ENCODE measurements at regions not wholly inside any gene's neighbourhood (a gene's known extent, or its start where the extent isn't known, plus 50 kb on each side); places are given as distances from the start of the nearest gene placed in this dataset.

DNA sequence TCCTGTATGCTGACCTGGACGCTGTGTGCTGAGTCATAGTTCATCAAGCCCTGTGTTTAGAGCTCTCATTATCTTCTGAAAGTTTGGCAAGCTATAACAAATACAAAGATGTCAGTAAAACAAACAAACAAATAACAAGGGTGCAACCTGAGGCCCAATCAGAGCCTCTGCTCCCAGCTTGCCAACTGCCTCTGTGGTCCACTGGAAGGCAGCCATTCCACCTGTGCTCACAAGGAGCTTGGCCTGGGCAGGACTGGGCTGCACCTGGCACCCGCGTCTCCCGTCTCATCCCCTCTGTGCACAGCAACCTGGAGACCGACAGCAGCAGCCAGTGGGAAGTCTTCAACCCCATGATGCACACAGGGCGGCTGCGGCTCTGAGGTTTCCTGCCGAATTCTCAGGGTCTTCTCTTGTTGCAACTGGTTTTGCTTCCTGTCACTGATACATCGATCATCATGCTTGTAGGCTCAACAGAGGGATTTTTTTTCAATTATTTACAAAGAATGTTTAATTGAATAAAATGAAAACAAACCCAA is 97.8 kb downstream of the TMEM18 start:
- ATAC-seq, result no peak
- TF ChIP-seq, protein P1, sequence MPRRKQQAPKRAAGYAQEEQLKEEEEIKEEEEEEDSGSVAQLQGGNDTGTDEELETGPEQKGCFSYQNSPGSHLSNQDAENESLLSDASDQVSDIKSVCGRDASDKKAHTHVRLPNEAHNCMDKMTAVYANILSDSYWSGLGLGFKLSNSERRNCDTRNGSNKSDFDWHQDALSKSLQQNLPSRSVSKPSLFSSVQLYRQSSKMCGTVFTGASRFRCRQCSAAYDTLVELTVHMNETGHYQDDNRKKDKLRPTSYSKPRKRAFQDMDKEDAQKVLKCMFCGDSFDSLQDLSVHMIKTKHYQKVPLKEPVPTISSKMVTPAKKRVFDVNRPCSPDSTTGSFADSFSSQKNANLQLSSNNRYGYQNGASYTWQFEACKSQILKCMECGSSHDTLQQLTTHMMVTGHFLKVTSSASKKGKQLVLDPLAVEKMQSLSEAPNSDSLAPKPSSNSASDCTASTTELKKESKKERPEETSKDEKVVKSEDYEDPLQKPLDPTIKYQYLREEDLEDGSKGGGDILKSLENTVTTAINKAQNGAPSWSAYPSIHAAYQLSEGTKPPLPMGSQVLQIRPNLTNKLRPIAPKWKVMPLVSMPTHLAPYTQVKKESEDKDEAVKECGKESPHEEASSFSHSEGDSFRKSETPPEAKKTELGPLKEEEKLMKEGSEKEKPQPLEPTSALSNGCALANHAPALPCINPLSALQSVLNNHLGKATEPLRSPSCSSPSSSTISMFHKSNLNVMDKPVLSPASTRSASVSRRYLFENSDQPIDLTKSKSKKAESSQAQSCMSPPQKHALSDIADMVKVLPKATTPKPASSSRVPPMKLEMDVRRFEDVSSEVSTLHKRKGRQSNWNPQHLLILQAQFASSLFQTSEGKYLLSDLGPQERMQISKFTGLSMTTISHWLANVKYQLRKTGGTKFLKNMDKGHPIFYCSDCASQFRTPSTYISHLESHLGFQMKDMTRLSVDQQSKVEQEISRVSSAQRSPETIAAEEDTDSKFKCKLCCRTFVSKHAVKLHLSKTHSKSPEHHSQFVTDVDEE (CRISPR knock-in tag; IDR thresholded peaks at IDR 0.05), result no peak
- TF ChIP-seq ZNF70 (CRISPR knock-in tag; IDR thresholded peaks at IDR 0.05), result no peak
- no peak for TF ChIP-seq ZFP30 (CRISPR knock-in tag; IDR thresholded peaks at IDR 0.05)
- no peak for TF ChIP-seq SNAI2 (CRISPR knock-in tag; IDR thresholded peaks at IDR 0.05)
- no peak for TF ChIP-seq ISL1 (CRISPR knock-in tag; IDR thresholded peaks at IDR 0.05)
- no peak for TF ChIP-seq ARNTL (CRISPR knock-in tag; IDR thresholded peaks at IDR 0.05; ENCODE audit: borderline replicate concordance, low read depth)
- TF ChIP-seq ZNF565 (CRISPR knock-in tag; conservative IDR thresholded peaks at IDR 0.05; ENCODE audit: low read depth), result no peak
- no peak for TF ChIP-seq TOX (CRISPR knock-in tag; IDR thresholded peaks at IDR 0.05; ENCODE audit: borderline replicate concordance)
- no peak for TF ChIP-seq GLIS3 (CRISPR knock-in tag; IDR thresholded peaks at IDR 0.05)
- TF ChIP-seq RARB (CRISPR knock-in tag; IDR thresholded peaks at IDR 0.05), result no peak
- no peak for TF ChIP-seq TCF4 (CRISPR knock-in tag; IDR thresholded peaks at IDR 0.05; ENCODE audit: borderline replicate concordance)

- no peak for ATAC-seq
- TF ChIP-seq PPARA (CRISPR knock-in tag; IDR thresholded peaks at IDR 0.05; ENCODE audit: borderline replicate concordance) (no peak), CSDC2 (CRISPR knock-in tag; IDR thresholded peaks at IDR 0.05) (no peak), RARB (CRISPR knock-in tag; IDR thresholded peaks at IDR 0.05) (no peak), TCF4 (CRISPR knock-in tag; IDR thresholded peaks at IDR 0.05; ENCODE audit: borderline replicate concordance) (no peak), ZNF70 (CRISPR knock-in tag; IDR thresholded peaks at IDR 0.05) (no peak), GLIS3 (CRISPR knock-in tag; IDR thresholded peaks at IDR 0.05) (no peak), ZFP30 (CRISPR knock-in tag; IDR thresholded peaks at IDR 0.05) (no peak), ARNTL (CRISPR knock-in tag; IDR thresholded peaks at IDR 0.05; ENCODE audit: borderline replicate concordance, low read depth) (no peak), BACH2 (CRISPR knock-in tag; IDR thresholded peaks at IDR 0.05; ENCODE audit: borderline replicate concordance) (no peak)
Measured at GRCh38 chr2:576292-576691, 100.9 kb downstream of the TMEM18 start.

- no peak for ATAC-seq
- TF ChIP-seq BACH2 (CRISPR knock-in tag; IDR thresholded peaks at IDR 0.05; ENCODE audit: borderline replicate concordance), result no peak
- no peak for TF ChIP-seq TOX (CRISPR knock-in tag; IDR thresholded peaks at IDR 0.05; ENCODE audit: borderline replicate concordance)
- TF ChIP-seq ZNF8 (CRISPR knock-in tag; IDR thresholded peaks at IDR 0.05), result no peak
- TF ChIP-seq PPARA (CRISPR knock-in tag; IDR thresholded peaks at IDR 0.05; ENCODE audit: borderline replicate concordance), result no peak
- no peak for TF ChIP-seq TCF4 (CRISPR knock-in tag; IDR thresholded peaks at IDR 0.05; ENCODE audit: borderline replicate concordance)
- no peak for TF ChIP-seq ARNTL (CRISPR knock-in tag; IDR thresholded peaks at IDR 0.05; ENCODE audit: borderline replicate concordance, low read depth)
- TF ChIP-seq, protein P2, sequence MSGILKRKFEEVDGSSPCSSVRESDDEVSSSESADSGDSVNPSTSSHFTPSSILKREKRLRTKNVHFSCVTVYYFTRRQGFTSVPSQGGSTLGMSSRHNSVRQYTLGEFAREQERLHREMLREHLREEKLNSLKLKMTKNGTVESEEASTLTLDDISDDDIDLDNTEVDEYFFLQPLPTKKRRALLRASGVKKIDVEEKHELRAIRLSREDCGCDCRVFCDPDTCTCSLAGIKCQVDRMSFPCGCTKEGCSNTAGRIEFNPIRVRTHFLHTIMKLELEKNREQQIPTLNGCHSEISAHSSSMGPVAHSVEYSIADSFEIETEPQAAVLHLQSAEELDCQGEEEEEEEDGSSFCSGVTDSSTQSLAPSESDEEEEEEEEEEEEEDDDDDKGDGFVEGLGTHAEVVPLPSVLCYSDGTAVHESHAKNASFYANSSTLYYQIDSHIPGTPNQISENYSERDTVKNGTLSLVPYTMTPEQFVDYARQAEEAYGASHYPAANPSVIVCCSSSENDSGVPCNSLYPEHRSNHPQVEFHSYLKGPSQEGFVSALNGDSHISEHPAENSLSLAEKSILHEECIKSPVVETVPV (CRISPR knock-in tag; IDR thresholded peaks at IDR 0.05), result no peak
- TF ChIP-seq ZNF70 (CRISPR knock-in tag; IDR thresholded peaks at IDR 0.05), result no peak
- TF ChIP-seq, protein P1 (CRISPR knock-in tag; IDR thresholded peaks at IDR 0.05), result no peak
- no peak for TF ChIP-seq PATZ1 (CRISPR knock-in tag; IDR thresholded peaks at IDR 0.05; ENCODE audit: borderline replicate concordance)
Measured at GRCh38 chr2:575727-576236, 101.4 kb downstream of the TMEM18 start.
